Osteoblast (primary cell): ENCODE measurements at regions not wholly inside any gene's neighbourhood (a gene's known extent, or its start where the extent isn't known, plus 50 kb on each side); places are given as distances from the start of the nearest gene placed in this dataset.

Source experiments
- DNase-seq: peaks from one replicate; pipeline ENCODE4 v3.0.0; 2011; ENCODE audit warnings: low spot score, mixed read lengths; ENCODE audit not compliant: insufficient read length; ENCODE audit errors: missing footprints
- H2AFZ ChIP-seq: 2 replicates; pipeline ENCODE4 v1.6.0; 2011; ENCODE audit warnings: mild to moderate bottlenecking, low read length
- H3K27ac ChIP-seq: 2 replicates; pipeline ENCODE4 v1.5.1; 2011; ENCODE audit warnings: mild to moderate bottlenecking, low read depth, low read length, moderate library complexity
- H3K27me3 ChIP-seq: 2 replicates; pipeline ENCODE4 v1.6.0; 2012; ENCODE audit warnings: mild to moderate bottlenecking, control low read depth, inconsistent platforms, low read length, moderate library complexity; ENCODE audit not compliant: insufficient read depth
- H3K36me3 ChIP-seq: 2 replicates; pipeline ENCODE4 v1.5.1; 2011; ENCODE audit warnings: mild to moderate bottlenecking, low read length, control low read depth, moderate library complexity; ENCODE audit not compliant: insufficient read depth
- H3K4me1 ChIP-seq: 2 replicates; pipeline ENCODE4 v1.5.1; 2011; ENCODE audit warnings: mild to moderate bottlenecking, low read length, control low read depth, moderate library complexity; ENCODE audit not compliant: insufficient read depth
- H3K4me2 ChIP-seq: 2 replicates; pipeline ENCODE4 v1.6.0; 2011; ENCODE audit warnings: mild to moderate bottlenecking, low read length; ENCODE audit not compliant: insufficient read depth
- H3K4me3 ChIP-seq: fragments of 200-600 bp; sonication (generic); 3 replicates; pipeline ENCODE4 v1.5.1; 2012; ENCODE audit warnings: mild to moderate bottlenecking, low read length, inconsistent platforms; ENCODE audit not compliant: insufficient read depth
- H3K79me2 ChIP-seq: 2 replicates; pipeline ENCODE4 v1.6.0; 2012; ENCODE audit warnings: mild to moderate bottlenecking, low read length, control low read depth, inconsistent platforms; ENCODE audit not compliant: insufficient read depth
- H3K9me3 ChIP-seq: 2 replicates; pipeline ENCODE4 v1.5.1; 2011; ENCODE audit warnings: low read depth, low read length, control low read depth
- H4K20me1 ChIP-seq: 2 replicates; pipeline ENCODE4 v1.6.0; 2012; ENCODE audit warnings: mild to moderate bottlenecking, low read length, control low read depth; ENCODE audit not compliant: insufficient read depth
- CTCF ChIP-seq: IDR thresholded peaks from 2 replicates; pipeline ENCODE4 v1.5.1; 2011; ENCODE audit warnings: mild to moderate bottlenecking, low read depth, low read length, moderate library complexity; ENCODE audit errors: extremely low read depth

GRCh38 chr14:65211341-65211987 is 109.1 kb upstream of the MAX start:
- Histone ChIP-seq H4K20me1 (no peaks in the 10 kb centered on the region), H3K27me3 (no peaks in the 10 kb centered on the region), H2AFZ (peak overlapping the region; percentile 95), H3K4me1 (peaks cover 25% of the 10 kb centered on the region), H3K4me2 (peak overlapping the region; percentile 54), H3K4me3 (no peak overlapping the region), H3K27ac (peak overlapping the region; percentile 38), H3K79me2 (no peaks in the 10 kb centered on the region), H3K9me3 (no peaks in the 10 kb centered on the region), H3K36me3 (no peaks in the 10 kb centered on the region)
- no peak for TF ChIP-seq CTCF
- no peak for DNase-seq

DNA sequence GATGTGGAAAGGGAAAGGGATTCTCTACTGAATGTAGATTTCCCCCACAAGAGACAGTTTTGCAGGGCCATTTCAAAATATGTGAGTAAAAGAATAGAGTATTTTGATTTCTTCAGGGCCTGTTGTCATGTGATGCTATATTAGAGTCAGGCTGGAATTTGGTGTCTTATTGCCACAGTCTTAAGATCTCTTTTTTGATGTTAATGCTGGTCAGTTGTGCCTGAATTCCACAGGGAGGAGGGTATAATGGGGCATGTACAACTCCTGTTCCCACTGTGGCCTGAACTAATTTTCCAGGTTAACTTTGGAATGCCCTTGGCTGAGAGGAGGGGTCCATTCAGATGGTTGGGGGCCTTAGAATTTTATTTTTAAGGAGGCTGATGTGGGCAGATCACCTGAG is 111.0 kb upstream of the MAX start:
- Histone ChIP-seq H3K27me3 (no peaks in the 10 kb centered on the region), H2AFZ (peak overlapping the region; percentile 37), H3K4me2 (no peak overlapping the region), H4K20me1 (no peaks in the 10 kb centered on the region), H3K27ac (no peak overlapping the region), H3K79me2 (no peaks in the 10 kb centered on the region), H3K36me3 (no peaks in the 10 kb centered on the region), H3K9me3 (no peaks in the 10 kb centered on the region), H3K4me1 (peaks cover 19% of the 10 kb centered on the region), H3K4me3 (no peak overlapping the region)
- no peak for DNase-seq
- TF ChIP-seq CTCF: no peak

DNA sequence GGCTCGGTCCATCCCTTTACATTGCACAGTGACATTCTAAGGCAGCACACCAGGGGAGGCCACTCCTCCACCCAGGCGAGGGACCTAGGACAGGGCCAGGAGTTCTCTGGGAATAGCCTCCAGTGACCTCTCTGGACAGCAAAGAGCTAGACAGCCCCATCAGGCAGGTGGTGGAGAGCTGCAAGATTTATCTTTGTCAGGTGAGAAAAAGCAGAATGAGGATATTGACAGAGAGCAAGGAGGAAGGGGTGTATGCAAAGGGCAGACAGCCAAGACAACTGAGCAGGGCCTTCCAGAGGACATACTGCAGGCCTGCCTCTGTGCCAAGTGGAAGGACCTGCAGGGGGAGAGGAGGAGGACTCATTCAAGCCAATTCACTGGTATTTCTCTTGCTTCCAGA is 112.4 kb upstream of the MAX start:
- no peaks in the 10 kb centered on the region for H3K9me3 ChIP-seq
- H3K4me2 ChIP-seq: no peak overlapping the region
- H3K27me3 ChIP-seq: no peaks in the 10 kb centered on the region
- H3K36me3 ChIP-seq: no peaks in the 10 kb centered on the region
- no peak overlapping the region for H2AFZ ChIP-seq
- DNase-seq: no peak
- peaks cover 19% of the 10 kb centered on the region for H3K4me1 ChIP-seq
- no peak for TF ChIP-seq CTCF
- H3K4me3 ChIP-seq: no peak overlapping the region
- no peak overlapping the region for H3K27ac ChIP-seq
- H3K79me2 ChIP-seq: no peaks in the 10 kb centered on the region
- H4K20me1 ChIP-seq: no peaks in the 10 kb centered on the region

GRCh38 chr14:65219353-65219752 is 117.0 kb upstream of the MAX start:
- Histone ChIP-seq H3K4me3 (no peak overlapping the region), H3K79me2 (no peaks in the 10 kb centered on the region), H3K4me2 (no peak overlapping the region), H2AFZ (no peak overlapping the region), H3K9me3 (no peaks in the 10 kb centered on the region), H3K36me3 (no peaks in the 10 kb centered on the region), H3K4me1 (peaks cover 12% of the 10 kb centered on the region), H3K27me3 (no peaks in the 10 kb centered on the region), H3K27ac (no peak overlapping the region), H4K20me1 (no peaks in the 10 kb centered on the region)
- no peak for DNase-seq
- no peak for TF ChIP-seq CTCF
